ENCODE measurements at regions not wholly inside any gene's neighbourhood (a gene's known extent, or its start where the extent isn't known, plus 50 kb on each side); places are given as distances from the start of the nearest gene placed in this dataset.
"Not testable (repeated sequence)": the region's sequence is repeated elsewhere in the genome, so short reads cannot be mapped to it uniquely, and the experiment has no call there.

DNA sequence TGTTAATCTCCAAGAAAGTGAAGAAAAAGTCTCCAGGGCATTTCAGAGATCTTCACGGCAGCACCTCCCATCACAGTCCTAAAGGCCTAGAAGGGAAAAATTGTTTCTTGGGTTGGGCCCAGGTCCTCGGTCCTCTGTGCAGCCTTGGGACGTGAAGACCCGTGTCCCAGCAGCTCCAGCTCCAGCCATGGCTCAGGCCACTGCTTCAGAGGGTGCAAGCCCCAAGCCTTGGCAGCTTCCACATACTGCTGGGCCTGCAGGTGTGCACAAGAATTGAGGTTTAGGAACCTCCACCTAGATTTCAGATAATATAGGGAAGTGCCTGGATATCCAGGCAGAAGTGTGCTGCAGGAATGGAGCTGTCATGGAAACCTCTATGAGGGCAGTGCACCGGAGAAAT is 176.2 kb upstream of the ZNF322 start:
- H3K4me3 ChIP-seq; H3K36me3 Mint-ChIP-seq; H3K9ac ChIP-seq; DNase-seq (ENCODE audit: low spot score); H2AFZ ChIP-seq (replicated peaks); H3K9me3 ChIP-seq (ENCODE audit: low read depth); H4K20me1 ChIP-seq (ENCODE audit: low read depth); H3K27me3 ChIP-seq; H3K4me1 Mint-ChIP-seq; H3F3A ChIP-seq (ENCODE audit: low read depth); H3K9me3 Mint-ChIP-seq; H3K27me3 Mint-ChIP-seq (ENCODE audit: insufficient read depth, low read depth); H3K27ac ChIP-seq; H3K4me3 Mint-ChIP-seq; H3K36me3 ChIP-seq; H3K79me2 ChIP-seq (ENCODE audit: low read depth); H3K4me1 ChIP-seq; H3K4me2 ChIP-seq; H3K27ac Mint-ChIP-seq: not testable (repeated sequence)

DNA sequence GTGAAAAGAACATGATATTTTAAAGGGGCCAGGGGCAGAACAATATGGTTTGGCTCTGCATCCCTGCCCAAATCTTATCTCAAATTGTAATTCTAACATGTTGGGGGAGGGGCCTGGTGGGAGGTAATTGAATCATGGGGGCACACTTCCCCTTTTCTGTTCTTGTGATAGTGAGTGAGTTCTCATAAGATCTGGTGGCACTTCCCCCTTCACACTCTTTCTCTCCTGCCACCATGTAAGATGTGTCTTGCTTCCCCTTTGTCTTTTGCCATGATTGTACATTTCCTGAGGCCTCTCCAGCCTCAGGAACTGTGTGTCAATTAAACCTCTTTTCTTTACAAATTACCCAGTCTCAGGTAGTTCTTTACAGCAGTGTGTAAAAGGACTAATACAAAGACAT is 177.1 kb upstream of the ZNF322 start:
- H3K4me1 ChIP-seq; H3K27me3 Mint-ChIP-seq (ENCODE audit: insufficient read depth, low read depth); H3K4me1 Mint-ChIP-seq; H4K20me1 ChIP-seq (ENCODE audit: low read depth); H3K4me3 ChIP-seq; DNase-seq (ENCODE audit: low spot score); H3K27me3 ChIP-seq; H3K79me2 ChIP-seq (ENCODE audit: low read depth); H3K4me3 Mint-ChIP-seq; H3K27ac ChIP-seq; H3K9me3 Mint-ChIP-seq; H3K36me3 Mint-ChIP-seq; H3K27ac Mint-ChIP-seq; H3K36me3 ChIP-seq; H3K9me3 ChIP-seq (ENCODE audit: low read depth); H3K9ac ChIP-seq; H3K4me2 ChIP-seq; H3F3A ChIP-seq (ENCODE audit: low read depth); H2AFZ ChIP-seq (replicated peaks): not testable (repeated sequence)

DNA sequence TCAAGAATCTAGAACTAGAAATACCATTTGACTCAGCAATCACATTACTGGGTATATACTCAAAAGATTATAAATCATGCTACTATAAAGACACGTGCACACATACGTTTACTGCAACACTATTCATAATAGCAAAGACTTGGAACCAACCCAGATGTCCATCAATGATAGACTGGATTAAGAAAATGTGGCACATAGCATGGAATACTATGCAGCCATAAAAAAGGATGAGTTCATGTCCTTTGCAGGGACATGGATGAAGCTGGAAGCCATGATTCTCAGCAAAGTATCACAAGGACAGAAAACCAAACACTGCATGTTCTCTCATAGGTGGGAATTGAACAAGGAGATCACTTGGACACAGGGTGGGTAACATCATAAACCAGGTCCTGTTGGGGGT is 185.3 kb upstream of the ZNF322 start:
- H3F3A ChIP-seq (ENCODE audit: low read depth); H3K4me3 Mint-ChIP-seq; H3K27me3 Mint-ChIP-seq (ENCODE audit: insufficient read depth, low read depth); DNase-seq (ENCODE audit: low spot score); H3K9me3 Mint-ChIP-seq; H3K79me2 ChIP-seq (ENCODE audit: low read depth); H3K27ac Mint-ChIP-seq; H3K27me3 ChIP-seq; H2AFZ ChIP-seq (replicated peaks); H4K20me1 ChIP-seq (ENCODE audit: low read depth); H3K36me3 Mint-ChIP-seq; H3K4me3 ChIP-seq; H3K4me1 Mint-ChIP-seq; H3K4me1 ChIP-seq; H3K27ac ChIP-seq; H3K9me3 ChIP-seq (ENCODE audit: low read depth); H3K36me3 ChIP-seq; H3K9ac ChIP-seq; H3K4me2 ChIP-seq: not testable (repeated sequence)

DNA sequence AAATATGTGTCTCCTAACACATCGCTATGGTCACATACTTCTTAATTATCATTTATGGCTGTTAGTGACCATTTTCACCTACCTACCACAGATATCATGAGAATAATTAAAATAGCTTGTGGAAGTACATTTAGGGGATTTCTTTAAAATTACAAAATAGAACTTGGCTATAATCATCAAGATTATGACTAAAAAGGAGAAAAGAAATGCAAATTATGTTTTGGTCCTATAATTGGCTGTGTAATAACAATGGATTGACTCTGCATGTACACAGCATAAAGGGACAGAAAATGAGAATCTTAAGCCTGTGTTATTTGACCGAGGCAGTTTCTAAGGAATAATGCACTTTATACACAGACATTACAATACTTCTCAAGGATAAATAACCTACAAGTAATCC is 197.7 kb upstream of the ZNF322 start:
- H3K9me3 ChIP-seq (ENCODE audit: low read depth); H4K20me1 ChIP-seq (ENCODE audit: low read depth); H3K79me2 ChIP-seq (ENCODE audit: low read depth); H3K4me2 ChIP-seq; H3K27me3 ChIP-seq; H3K4me3 ChIP-seq; H3K27me3 Mint-ChIP-seq (ENCODE audit: insufficient read depth, low read depth); DNase-seq (ENCODE audit: low spot score); H3K4me1 Mint-ChIP-seq; H3K36me3 Mint-ChIP-seq; H3F3A ChIP-seq (ENCODE audit: low read depth); H3K4me1 ChIP-seq; H3K9ac ChIP-seq; H3K36me3 ChIP-seq; H3K9me3 Mint-ChIP-seq; H3K27ac Mint-ChIP-seq; H3K27ac ChIP-seq; H3K4me3 Mint-ChIP-seq; H2AFZ ChIP-seq (replicated peaks): not testable (repeated sequence)

DNA sequence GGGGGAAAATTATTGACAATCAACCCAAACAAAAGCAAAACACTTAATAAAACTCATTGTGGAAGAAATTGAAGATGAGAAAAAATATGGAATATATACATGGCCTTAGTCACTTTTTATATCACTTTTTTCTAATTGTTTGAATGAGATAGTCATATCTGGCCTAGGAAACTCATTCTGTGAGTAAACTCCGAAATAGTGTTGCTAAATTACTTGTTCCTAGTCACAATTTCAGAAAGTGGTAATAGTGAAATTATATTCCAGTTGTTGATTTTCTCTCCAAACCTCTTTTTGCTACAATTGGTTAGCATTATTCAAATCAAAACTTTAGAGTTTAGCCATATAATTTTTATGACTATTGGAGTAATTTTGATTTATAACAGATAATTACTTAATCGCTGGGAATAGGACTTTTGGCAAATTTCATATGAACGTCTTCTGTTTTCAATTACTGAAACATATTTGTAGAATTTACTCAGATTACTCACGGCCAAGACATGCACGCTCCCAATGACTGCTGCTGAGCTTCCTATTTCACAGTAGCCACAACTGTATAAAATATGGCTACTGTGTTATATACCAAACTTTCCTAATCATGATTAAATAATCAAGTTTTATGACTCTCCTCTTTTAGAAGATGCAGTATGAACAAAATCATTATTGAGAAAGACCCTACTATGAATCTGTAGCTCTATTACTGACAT is 199.7 kb upstream of the ZNF322 start:
- H4K20me1 ChIP-seq (ENCODE audit: low read depth); H3K4me1 Mint-ChIP-seq: not testable (repeated sequence)

DNA sequence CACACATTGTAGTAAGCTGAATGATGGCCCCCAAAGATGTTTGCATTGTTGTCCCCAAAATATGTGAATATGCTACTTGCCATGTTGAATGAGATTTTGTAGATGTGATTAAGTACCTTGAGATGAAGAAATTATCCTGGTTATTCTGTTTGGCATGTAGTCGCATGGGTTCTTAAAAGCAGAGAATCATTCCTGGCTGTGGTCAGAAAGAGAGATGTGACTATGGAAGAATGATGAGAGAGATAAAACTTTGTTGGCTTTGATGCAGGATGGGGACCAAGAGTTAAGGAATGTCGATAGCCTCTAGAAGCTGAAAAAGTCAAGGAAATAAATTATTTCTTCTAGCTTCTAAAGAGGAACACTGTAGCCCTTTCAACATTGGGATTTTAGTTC is 200.2 kb upstream of the ZNF322 start:
- H3K27ac Mint-ChIP-seq; H3K9me3 Mint-ChIP-seq; H3K9me3 ChIP-seq (ENCODE audit: low read depth); H3K4me1 Mint-ChIP-seq; H3K4me3 ChIP-seq; H3K4me1 ChIP-seq; H3K27me3 ChIP-seq; DNase-seq (ENCODE audit: low spot score); H4K20me1 ChIP-seq (ENCODE audit: low read depth); H3K4me3 Mint-ChIP-seq; H3K36me3 ChIP-seq; H3K36me3 Mint-ChIP-seq; H3K4me2 ChIP-seq; H3K9ac ChIP-seq; H2AFZ ChIP-seq (replicated peaks); H3K27ac ChIP-seq; H3K79me2 ChIP-seq (ENCODE audit: low read depth); H3K27me3 Mint-ChIP-seq (ENCODE audit: insufficient read depth, low read depth); H3F3A ChIP-seq (ENCODE audit: low read depth): not testable (repeated sequence)

More for the DNA sequence above, 199.7 kb upstream of the ZNF322 start:
- DNase-seq (ENCODE audit: low spot score); H3K36me3 ChIP-seq; H3K4me3 ChIP-seq; H3K27ac Mint-ChIP-seq; H3K79me2 ChIP-seq (ENCODE audit: low read depth); H3K4me3 Mint-ChIP-seq; H3K27ac ChIP-seq; H3K27me3 ChIP-seq; H3K9me3 ChIP-seq (ENCODE audit: low read depth); H3K36me3 Mint-ChIP-seq; H2AFZ ChIP-seq (replicated peaks); H3F3A ChIP-seq (ENCODE audit: low read depth); H3K9me3 Mint-ChIP-seq; H3K4me1 ChIP-seq; H3K9ac ChIP-seq; H3K27me3 Mint-ChIP-seq (ENCODE audit: insufficient read depth, low read depth); H3K4me2 ChIP-seq: not testable (repeated sequence)

DNA sequence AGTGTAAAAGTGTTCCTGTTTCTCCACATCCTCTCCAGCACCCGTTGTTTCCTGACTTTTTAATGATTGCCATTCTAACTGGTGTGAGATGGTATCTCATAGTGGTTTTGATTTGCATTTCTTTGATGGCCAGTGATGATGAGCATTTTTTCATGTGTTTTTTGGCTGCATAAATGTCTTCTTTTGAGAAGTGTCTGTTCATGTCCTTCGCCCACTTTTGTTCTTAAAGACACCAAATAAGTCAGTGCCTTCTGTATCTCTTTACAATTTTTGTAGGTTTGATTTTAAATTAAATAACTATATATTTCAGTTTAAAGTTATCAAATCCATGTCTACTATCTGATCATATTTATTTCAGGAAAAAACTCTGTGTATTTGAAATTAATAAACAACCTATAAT is 202.4 kb upstream of the ZNF322 start:
- not testable (repeated sequence) for H2AFZ ChIP-seq (replicated peaks); H3K27me3 Mint-ChIP-seq (ENCODE audit: insufficient read depth, low read depth); H3K4me2 ChIP-seq; H3K27ac Mint-ChIP-seq; H3K27me3 ChIP-seq; DNase-seq (ENCODE audit: low spot score); H3K4me1 ChIP-seq; H4K20me1 ChIP-seq (ENCODE audit: low read depth); H3K79me2 ChIP-seq (ENCODE audit: low read depth); H3K36me3 ChIP-seq; H3K4me1 Mint-ChIP-seq; H3K9me3 Mint-ChIP-seq; H3K4me3 Mint-ChIP-seq; H3K4me3 ChIP-seq; H3K9me3 ChIP-seq (ENCODE audit: low read depth); H3K36me3 Mint-ChIP-seq; H3K27ac ChIP-seq; H3K9ac ChIP-seq; H3F3A ChIP-seq (ENCODE audit: low read depth)

DNA sequence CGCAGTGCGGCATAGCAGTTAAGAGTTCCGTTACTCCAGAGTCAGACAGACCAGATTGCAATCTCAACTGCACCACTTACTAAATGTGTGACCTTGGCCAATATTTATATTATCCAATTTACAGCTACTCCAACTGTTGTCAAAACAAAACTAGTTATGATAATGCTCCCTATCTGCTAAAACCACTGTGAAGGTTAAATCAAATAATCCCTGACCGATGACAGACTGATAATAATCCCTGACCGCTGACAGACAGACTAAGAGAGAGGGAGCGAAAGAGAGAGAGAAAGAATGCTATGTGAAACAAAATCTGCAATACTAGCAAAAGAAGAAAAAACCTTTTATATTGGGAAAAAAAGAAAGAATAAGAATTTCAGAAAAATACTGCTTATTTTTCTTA is 204.1 kb upstream of the ZNF322 start:
- H3K36me3 ChIP-seq; H4K20me1 ChIP-seq (ENCODE audit: low read depth); H3K4me3 Mint-ChIP-seq; H3K36me3 Mint-ChIP-seq; H3K9me3 Mint-ChIP-seq; H3K79me2 ChIP-seq (ENCODE audit: low read depth); H3K27ac Mint-ChIP-seq; H3K4me3 ChIP-seq; H3K4me1 ChIP-seq; H3F3A ChIP-seq (ENCODE audit: low read depth); H3K4me1 Mint-ChIP-seq; H3K27me3 Mint-ChIP-seq (ENCODE audit: insufficient read depth, low read depth); H3K27ac ChIP-seq; DNase-seq (ENCODE audit: low spot score); H2AFZ ChIP-seq (replicated peaks); H3K4me2 ChIP-seq; H3K27me3 ChIP-seq; H3K9me3 ChIP-seq (ENCODE audit: low read depth); H3K9ac ChIP-seq: not testable (repeated sequence)

Data from neural progenitor cell (in vitro differentiated cells).